H1 (cell line): ENCODE measurements at regions not wholly inside any gene's neighbourhood (a gene's known extent, or its start where the extent isn't known, plus 50 kb on each side); places are given as distances from the start of the nearest gene placed in this dataset.

Experiments
- CTCF ChIA-PET: fragments of 300-600 bp; sonication (Branson Sonifier 250); formaldehyde crosslinking; loops from one replicate; lab custom pipeline; 2021; ENCODE audit not compliant: partially characterized antibody; lab: Charles Lee
- POLR2A ChIA-PET: fragments of 300-600 bp; sonication (Branson Sonifier 250); formaldehyde crosslinking; loops from one replicate; lab custom pipeline; 2021; ENCODE audit warnings: inconsistent platforms; ENCODE audit not compliant: partially characterized antibody; lab: Charles Lee
- DNase-seq, 2 experiments: peaks; one replicate each; pipeline versions ENCODE4 v3.0.0 to v3.0.0-alpha.2; 2010 to 2022; ENCODE audit warnings: low spot score in 2 of 2, low read depth in 1 of 2, mixed read lengths in 1 of 2
- FAIRE-seq: peaks from 2 replicates; lab custom pipeline; 2011; peaks lifted over from hg19 to GRCh38; lab: Jason Lieb, UNC
- H2AFZ ChIP-seq: 2 replicates; pipeline ENCODE4 v1.8.1; 2012; ENCODE audit warnings: low read length, inconsistent platforms
- H2AK5ac ChIP-seq: 2 replicates; pipeline ENCODE4 v1.6.1; 2013; ENCODE audit warnings: low read depth, low read length
- H2BK120ac ChIP-seq: replicated peaks from 2 replicates; pipeline ENCODE3; 2013; ENCODE audit warnings: low read depth, low read length, inconsistent platforms
- H2BK12ac ChIP-seq: 2 replicates; pipeline ENCODE4 v1.6.1; 2013; ENCODE audit warnings: low read depth, low read length
- H2BK15ac ChIP-seq: 2 replicates; pipeline ENCODE4 v1.6.1; 2013; ENCODE audit warnings: low read length
- H2BK20ac ChIP-seq: 2 replicates; pipeline ENCODE4 v1.6.1; 2013; ENCODE audit warnings: low read length
- H2BK5ac ChIP-seq: 2 replicates; pipeline ENCODE4 v1.6.1; 2013; ENCODE audit warnings: low read depth, low read length
- H3K14ac ChIP-seq: 2 replicates; pipeline ENCODE4 v1.6.1; 2013; ENCODE audit warnings: inconsistent platforms; ENCODE audit not compliant: insufficient read length
- H3K18ac ChIP-seq: 2 replicates; pipeline ENCODE4 v1.6.1; 2013; ENCODE audit warnings: low read length; ENCODE audit errors: extremely low read depth
- H3K23ac ChIP-seq: 2 replicates; pipeline ENCODE4 v1.6.1; 2013; ENCODE audit warnings: inconsistent platforms; ENCODE audit not compliant: insufficient read length
- H3K23me2 ChIP-seq: 2 replicates; pipeline ENCODE4 v1.6.1; 2013; ENCODE audit warnings: low read depth, low read length
- H3K27ac ChIP-seq: 2 replicates; pipeline ENCODE4 v1.6.1; 2011; ENCODE audit warnings: low read depth, low read length, inconsistent platforms
- H3K27me3 ChIP-seq, 4 experiments: replicated peaks in 1 of 4; 1 replicate in 1 of 4; 2 replicates in 3 of 4; pipeline versions ENCODE4 v1.6.1 to v1.8.1; 2011 to 2013; ENCODE audit warnings: low read length in 3 of 4, mild to moderate bottlenecking in 3 of 4, inconsistent platforms in 2 of 4, mixed read lengths in 2 of 4, moderate library complexity in 1 of 4; ENCODE audit not compliant: control insufficient read depth in 3 of 4, insufficient read depth in 3 of 4; ENCODE audit errors: extremely low read depth in 1 of 4
- H3K36me3 ChIP-seq, 4 experiments: 2 replicates each; pipeline versions ENCODE4 v1.6.1 to v1.8.1; 2011 to 2013; ENCODE audit warnings: mild to moderate bottlenecking in 4 of 4, low read length in 3 of 4, moderate library complexity in 2 of 4, control low read depth in 1 of 4, inconsistent platforms in 1 of 4; ENCODE audit not compliant: insufficient read depth in 4 of 4, control insufficient read depth in 2 of 4
- H3K4ac ChIP-seq: replicated peaks from 2 replicates; pipeline ENCODE3; 2013; ENCODE audit warnings: low read length, low read depth, mixed read lengths, inconsistent platforms; ENCODE audit not compliant: insufficient read length
- H3K4me1 ChIP-seq, 4 experiments: replicated peaks in 1 of 4; 1 replicate in 1 of 4; 2 replicates in 3 of 4; pipeline versions ENCODE4 v1.6.1 to v1.8.1; 2011 to 2013; ENCODE audit warnings: low read length in 3 of 4, inconsistent platforms in 2 of 4, mixed read lengths in 1 of 4; ENCODE audit not compliant: insufficient read depth in 4 of 4, control insufficient read depth in 3 of 4
- H3K4me2 ChIP-seq, 2 experiments: 2 replicates each; pipeline versions ENCODE4 v1.6.1 to v1.8.1; 2011 to 2013; ENCODE audit warnings: low read depth in 2 of 2, low read length in 2 of 2, control low read depth in 1 of 2, inconsistent platforms in 1 of 2, mild to moderate bottlenecking in 1 of 2; ENCODE audit not compliant: insufficient read depth in 1 of 2
- H3K4me3 ChIP-seq, 4 experiments: fragments of 200-600, 300-600 bp in 1 of 4; sonication (generic), shearing (Covaris generic), sonication (Bioruptor Twin) in 1 of 4; 2 replicates each; pipeline versions ENCODE4 v1.5.1 to v1.8.1; 2011 to 2016; ENCODE audit warnings: low read length in 4 of 4, low read depth in 3 of 4, control low read depth in 2 of 4, inconsistent platforms in 2 of 4, mild to moderate bottlenecking in 2 of 4, mixed read lengths in 1 of 4, moderate library complexity in 1 of 4; ENCODE audit not compliant: insufficient read depth in 2 of 4; ENCODE audit errors: extremely low read depth in 1 of 4
- H3K56ac ChIP-seq: replicated peaks from 2 replicates; pipeline ENCODE3; 2013; ENCODE audit warnings: low read depth, mild to moderate bottlenecking, mixed read lengths, low read length, inconsistent platforms; ENCODE audit not compliant: insufficient read length
- H3K79me1 ChIP-seq: 2 replicates; pipeline ENCODE4 v1.6.1; 2013; ENCODE audit warnings: low read depth, low read length, control low read depth
- H3K79me2 ChIP-seq, 2 experiments: 2 replicates each; pipeline versions ENCODE4 v1.6.1 to v1.8.1; 2012 to 2013; ENCODE audit warnings: low read length in 2 of 2, mild to moderate bottlenecking in 2 of 2, inconsistent platforms in 1 of 2; ENCODE audit not compliant: insufficient read depth in 2 of 2, control insufficient read depth in 1 of 2
- H3K9ac ChIP-seq, 4 experiments: replicated peaks in 1 of 4; 1 replicate in 1 of 4; 2 replicates in 3 of 4; pipeline versions ENCODE4 v1.6.1 to v1.8.1; 2011 to 2013; ENCODE audit warnings: low read depth in 3 of 4, low read length in 3 of 4, control low read depth in 2 of 4, mild to moderate bottlenecking in 2 of 4, moderate library complexity in 2 of 4, inconsistent platforms in 1 of 4; ENCODE audit errors: extremely low read depth in 1 of 4
- H3K9me3 ChIP-seq, 2 experiments: 2 replicates each; pipeline versions ENCODE4 v1.6.1 to v1.8.1; 2012 to 2013; ENCODE audit warnings: mild to moderate bottlenecking in 2 of 2, moderate library complexity in 2 of 2, control low read depth in 1 of 2, inconsistent platforms in 1 of 2, low read depth in 1 of 2, low read length in 1 of 2, mixed read lengths in 1 of 2; ENCODE audit not compliant: insufficient read depth in 2 of 2
- H4K20me1 ChIP-seq, 2 experiments: replicated peaks in 1 of 2; 2 replicates each; pipeline versions ENCODE3 to v1.8.1; 2011 to 2013; ENCODE audit warnings: inconsistent platforms in 2 of 2, low read length in 2 of 2, mild to moderate bottlenecking in 1 of 2; ENCODE audit not compliant: insufficient read depth in 2 of 2, control insufficient read depth in 1 of 2
- H4K5ac ChIP-seq: 2 replicates; pipeline ENCODE4 v1.6.1; 2013; ENCODE audit warnings: low read length, low read depth, mixed read lengths, inconsistent platforms; ENCODE audit not compliant: insufficient read length
- H4K8ac ChIP-seq: 2 replicates; pipeline ENCODE4 v1.8.0; 2013; ENCODE audit warnings: mild to moderate bottlenecking, moderate library complexity, low read length, inconsistent platforms; ENCODE audit not compliant: insufficient read depth; ENCODE audit errors: extremely low read depth
- H4K91ac ChIP-seq: replicated peaks from 2 replicates; pipeline ENCODE3; 2013; ENCODE audit warnings: low read length, mixed read lengths, inconsistent platforms; ENCODE audit not compliant: insufficient read length
- EP300 ChIP-seq, 2 experiments: IDR thresholded peaks; 1 replicate in 1 of 2; 2 replicates in 1 of 2; pipeline ENCODE4 v1.6.1; 2011 to 2012; ENCODE audit warnings: low read depth in 2 of 2, low read length in 2 of 2, mild to moderate bottlenecking in 2 of 2, borderline replicate concordance in 1 of 2, inconsistent platforms in 1 of 2, moderate library complexity in 1 of 2
- FOSL1 ChIP-seq: IDR thresholded peaks from 2 replicates; pipeline ENCODE4 v1.6.1; 2011; ENCODE audit warnings: mild to moderate bottlenecking, low read depth, low read length, moderate library complexity; ENCODE audit not compliant: insufficient read depth
- KDM4A ChIP-seq: IDR thresholded peaks from one replicate; pipeline ENCODE4 v1.7.1; 2012; ENCODE audit warnings: low read depth, mild to moderate bottlenecking, moderate library complexity, low read length, inconsistent platforms; ENCODE audit not compliant: severe bottlenecking
- RNF2 ChIP-seq: fragments of 200-900, 300-1000 bp; sonication (generic); IDR thresholded peaks from 2 replicates; pipeline ENCODE4 v1.7.1; 2016; ENCODE audit warnings: borderline replicate concordance, low read depth, mild to moderate bottlenecking, antibody characterized with exemption, low read length; ENCODE audit not compliant: poor library complexity, severe bottlenecking; ENCODE audit errors: missing control alignments
- SIRT6 ChIP-seq: IDR thresholded peaks from one replicate; pipeline ENCODE4 v1.7.1; 2012; ENCODE audit warnings: low read length, inconsistent platforms
- WGBS, 2 experiments: shearing (Covaris generic) in 1 of 2; methylation state at CpG; one replicate each; pipeline versions ENCODE4 v1.1.6 to v1.1.7; 2013 to 2015; ENCODE audit warnings: low lambda C conversion rate in 2 of 2, mixed read lengths in 2 of 2, inconsistent platforms in 1 of 2, low coverage in 1 of 2, missing lambda C conversion rate in 1 of 2; ENCODE audit not compliant: insufficient replicate concordance in 2 of 2, insufficient coverage in 1 of 2, insufficient read length in 1 of 2; ENCODE audit errors: extremely low coverage in 1 of 2, missing lambda C conversion rate in 1 of 2; 5-methylcytosine and 5-hydroxymethylcytosine counted together
- TF ChIP-seq, protein P1 (sequence below), 3 experiments: IDR thresholded peaks; 1 replicate in 2 of 3; 2 replicates in 1 of 3; pipeline versions ENCODE4 v1.5.1 to v1.6.1; 2011; ENCODE audit warnings: low read length in 3 of 3, mild to moderate bottlenecking in 3 of 3, inconsistent platforms in 2 of 3, low read depth in 1 of 3, moderate library complexity in 1 of 3; ENCODE audit not compliant: insufficient read depth in 1 of 3; ENCODE audit errors: control extremely low read depth in 1 of 3

- no peaks in the 10 kb centered on the region for H3K79me2 ChIP-seq
- no peak overlapping the region for H2BK120ac ChIP-seq
- no peaks in the 10 kb centered on the region for H3K4me1 ChIP-seq
- no peak overlapping the region for H3K4me3 ChIP-seq
- H2BK12ac ChIP-seq: no peak overlapping the region
- no peak overlapping the region for H4K5ac ChIP-seq
- DNase-seq (no peak), FAIRE-seq (no peak)
- no peaks in the 10 kb centered on the region for H3K79me1 ChIP-seq
- H3K23me2 ChIP-seq: no peaks in the 10 kb centered on the region
- no peak overlapping the region for H2AFZ ChIP-seq
- H3K9ac ChIP-seq: no peak overlapping the region
- no peak overlapping the region for H3K23ac ChIP-seq
- H2AK5ac ChIP-seq: no peak overlapping the region
- no peak overlapping the region for H3K18ac ChIP-seq
- H4K91ac ChIP-seq: no peak overlapping the region
- no peak overlapping the region for H3K4ac ChIP-seq
- H3K14ac ChIP-seq: no peak overlapping the region
- H3K56ac ChIP-seq: no peak overlapping the region
- no peak overlapping the region for H3K4me2 ChIP-seq
- H3K27me3 ChIP-seq: no peaks in the 10 kb centered on the region
- no peak overlapping the region for H2BK20ac ChIP-seq
- H3K27ac ChIP-seq: no peak overlapping the region
- H4K20me1 ChIP-seq: no peaks in the 10 kb centered on the region
- H2BK5ac ChIP-seq: no peak overlapping the region
- POLR2A ChIA-PET: interaction anchor here (1.3 kb wide), 1 partner anchor 14 kb away, joined by 5 read pairs; no protein-coding TSS in a partner anchor
- no peaks in the 10 kb centered on the region for H3K36me3 ChIP-seq
- 97% methylated on average over 2 of the region's 2 CpGs; no CpG with 5 or more reads in 1 of the 2 experiments for WGBS, 2 experiments
- H3K9me3 ChIP-seq: peaks cover 10 to 11% of the 10 kb centered on the region in 2 experiments; a peak in 2 of 4 replicates
- H4K8ac ChIP-seq: no peak overlapping the region
- CTCF ChIA-PET: no interaction called here
- no peak overlapping the region for H2BK15ac ChIP-seq
- TF ChIP-seq, protein P1, sequence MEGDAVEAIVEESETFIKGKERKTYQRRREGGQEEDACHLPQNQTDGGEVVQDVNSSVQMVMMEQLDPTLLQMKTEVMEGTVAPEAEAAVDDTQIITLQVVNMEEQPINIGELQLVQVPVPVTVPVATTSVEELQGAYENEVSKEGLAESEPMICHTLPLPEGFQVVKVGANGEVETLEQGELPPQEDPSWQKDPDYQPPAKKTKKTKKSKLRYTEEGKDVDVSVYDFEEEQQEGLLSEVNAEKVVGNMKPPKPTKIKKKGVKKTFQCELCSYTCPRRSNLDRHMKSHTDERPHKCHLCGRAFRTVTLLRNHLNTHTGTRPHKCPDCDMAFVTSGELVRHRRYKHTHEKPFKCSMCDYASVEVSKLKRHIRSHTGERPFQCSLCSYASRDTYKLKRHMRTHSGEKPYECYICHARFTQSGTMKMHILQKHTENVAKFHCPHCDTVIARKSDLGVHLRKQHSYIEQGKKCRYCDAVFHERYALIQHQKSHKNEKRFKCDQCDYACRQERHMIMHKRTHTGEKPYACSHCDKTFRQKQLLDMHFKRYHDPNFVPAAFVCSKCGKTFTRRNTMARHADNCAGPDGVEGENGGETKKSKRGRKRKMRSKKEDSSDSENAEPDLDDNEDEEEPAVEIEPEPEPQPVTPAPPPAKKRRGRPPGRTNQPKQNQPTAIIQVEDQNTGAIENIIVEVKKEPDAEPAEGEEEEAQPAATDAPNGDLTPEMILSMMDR (IDR thresholded peaks at IDR 0.05; ENCODE audit: control extremely low read depth in 1 of 3, insufficient read depth in 1 of 3, low read depth in 1 of 3, low read length in 3 of 3): no peak
- TF ChIP-seq SIRT6 (no peak), RNF2 (no peak), KDM4A (no peak), FOSL1 (no peak), EP300 (IDR thresholded peaks at IDR 0.05; ENCODE audit: borderline replicate concordance in 1 of 2, low read depth in 2 of 2, low read length in 2 of 2) (no peak)
These were observed 269.9 kb downstream of the AJAP1 start for GRCh38 chr1:4924356-4924755.
